Mesenchymal stem cell (in vitro differentiated cells and primary cell): ENCODE measurements at regions not wholly inside any gene's neighbourhood (a gene's known extent, or its start where the extent isn't known, plus 50 kb on each side); places are given as distances from the start of the nearest gene placed in this dataset.
A peak's percentile ranks its signal among the peaks of the same experiment; 100 is the strongest.

Experiments used
- DNase-seq: peaks from one replicate; pipeline ENCODE4 v3.0.0-alpha.2; 2013
- H2AFZ ChIP-seq: one replicate; pipeline ENCODE4 v1.6.1; 2013; ENCODE audit warnings: low read depth, mild to moderate bottlenecking, control low read depth, inconsistent platforms, low read length, moderate library complexity
- H2AK5ac ChIP-seq: 2 replicates; pipeline ENCODE4 v1.6.1; 2013; ENCODE audit warnings: low read length, moderate library complexity, mild to moderate bottlenecking, inconsistent platforms; ENCODE audit not compliant: severe bottlenecking
- H2BK120ac ChIP-seq: one replicate; pipeline ENCODE4 v1.6.1; 2013; ENCODE audit warnings: low read depth, mild to moderate bottlenecking, inconsistent platforms, low read length, moderate library complexity
- H2BK12ac ChIP-seq, 2 experiments: one replicate each; pipeline ENCODE4 v1.6.1; 2013; ENCODE audit warnings: inconsistent platforms in 2 of 2, low read length in 2 of 2, mild to moderate bottlenecking in 2 of 2, moderate library complexity in 2 of 2, control low read depth in 1 of 2
- H2BK15ac ChIP-seq: one replicate; pipeline ENCODE4 v1.6.1; 2013; ENCODE audit warnings: mild to moderate bottlenecking, low read depth, inconsistent platforms; ENCODE audit not compliant: poor library complexity, severe bottlenecking
- H2BK5ac ChIP-seq: 2 replicates; pipeline ENCODE4 v1.6.1; 2013; ENCODE audit warnings: low read depth, mild to moderate bottlenecking, low read length, control low read depth, inconsistent platforms; ENCODE audit not compliant: poor library complexity, severe bottlenecking
- H3K14ac ChIP-seq, 2 experiments: one replicate each; pipeline ENCODE4 v1.6.1; 2013; ENCODE audit warnings: inconsistent platforms in 2 of 2, low read length in 2 of 2, control low read depth in 1 of 2, mild to moderate bottlenecking in 1 of 2, moderate library complexity in 1 of 2
- H3K18ac ChIP-seq, 2 experiments: one replicate each; pipeline ENCODE4 v1.6.1; 2013; ENCODE audit warnings: inconsistent platforms in 2 of 2, low read length in 2 of 2, control low read depth in 1 of 2, low read depth in 1 of 2, mild to moderate bottlenecking in 1 of 2
- H3K23ac ChIP-seq, 2 experiments: one replicate each; pipeline ENCODE4 v1.6.1; 2013; ENCODE audit warnings: inconsistent platforms in 2 of 2, low read length in 2 of 2, mild to moderate bottlenecking in 2 of 2, moderate library complexity in 2 of 2, control low read depth in 1 of 2
- H3K27ac ChIP-seq: 2 replicates; pipeline ENCODE4 v1.5.1; 2013; ENCODE audit warnings: mild to moderate bottlenecking, moderate library complexity, low read length, control low read depth, inconsistent platforms; ENCODE audit not compliant: poor library complexity, severe bottlenecking
- H3K27me3 ChIP-seq, 2 experiments: 2 replicates each; pipeline versions ENCODE4 v1.6.1 to v1.7.0; 2013; ENCODE audit warnings: low read length in 2 of 2, mild to moderate bottlenecking in 2 of 2, moderate library complexity in 2 of 2, control low read depth in 1 of 2, inconsistent platforms in 1 of 2; ENCODE audit not compliant: control insufficient read depth in 1 of 2, insufficient read depth in 1 of 2
- H3K36me3 ChIP-seq, 2 experiments: 2 replicates each; pipeline versions ENCODE4 v1.6.1 to v1.7.0; 2013; ENCODE audit warnings: low read length in 2 of 2, control low read depth in 1 of 2, inconsistent platforms in 1 of 2, low read depth in 1 of 2, mild to moderate bottlenecking in 1 of 2; ENCODE audit not compliant: insufficient read depth in 2 of 2, control insufficient read depth in 1 of 2
- H3K4ac ChIP-seq, 2 experiments: one replicate each; pipeline ENCODE4 v1.6.1; 2013; ENCODE audit warnings: inconsistent platforms in 2 of 2, low read length in 2 of 2, mild to moderate bottlenecking in 2 of 2, moderate library complexity in 2 of 2, control low read depth in 1 of 2, low read depth in 1 of 2
- H3K4me1 ChIP-seq: 2 replicates; pipeline ENCODE4 v1.6.1; 2013; ENCODE audit warnings: low read depth, low read length, control low read depth; ENCODE audit not compliant: control insufficient read depth, insufficient read depth
- H3K4me2 ChIP-seq: 2 replicates; pipeline ENCODE4 v1.6.1; 2013; ENCODE audit warnings: low read length, mild to moderate bottlenecking, inconsistent platforms; ENCODE audit not compliant: poor library complexity, severe bottlenecking
- H3K4me3 ChIP-seq, 2 experiments: 2 replicates each; pipeline versions ENCODE4 v1.5.1 to v1.7.0; 2013; ENCODE audit warnings: low read length in 2 of 2, mild to moderate bottlenecking in 2 of 2, control low read depth in 1 of 2, low read depth in 1 of 2; ENCODE audit not compliant: insufficient read depth in 1 of 2
- H3K79me1 ChIP-seq: replicated peaks from 2 replicates; pipeline ENCODE4 v1.6.1; 2013; ENCODE audit warnings: mild to moderate bottlenecking, control low read depth, low read length, inconsistent platforms; ENCODE audit not compliant: poor library complexity, severe bottlenecking
- H3K9ac ChIP-seq: 2 replicates; pipeline ENCODE4 v1.7.0; 2013; ENCODE audit warnings: mild to moderate bottlenecking, low read length, moderate library complexity
- H3K9me3 ChIP-seq: 2 replicates; pipeline ENCODE4 v1.7.0; 2013; ENCODE audit warnings: mild to moderate bottlenecking, low read length; ENCODE audit not compliant: control insufficient read depth
- H4K8ac ChIP-seq: one replicate; pipeline ENCODE4 v1.6.1; 2013; ENCODE audit warnings: inconsistent platforms, mild to moderate bottlenecking, low read length, moderate library complexity
- H4K91ac ChIP-seq: one replicate; pipeline ENCODE4 v1.6.1; 2013; ENCODE audit warnings: mild to moderate bottlenecking, low read length, inconsistent platforms
- WGBS: methylation state at CpG from one replicate; pipeline ENCODE4 v1.1.7; 2013; ENCODE audit warnings: mixed read lengths; 5-methylcytosine and 5-hydroxymethylcytosine counted together

DNA sequence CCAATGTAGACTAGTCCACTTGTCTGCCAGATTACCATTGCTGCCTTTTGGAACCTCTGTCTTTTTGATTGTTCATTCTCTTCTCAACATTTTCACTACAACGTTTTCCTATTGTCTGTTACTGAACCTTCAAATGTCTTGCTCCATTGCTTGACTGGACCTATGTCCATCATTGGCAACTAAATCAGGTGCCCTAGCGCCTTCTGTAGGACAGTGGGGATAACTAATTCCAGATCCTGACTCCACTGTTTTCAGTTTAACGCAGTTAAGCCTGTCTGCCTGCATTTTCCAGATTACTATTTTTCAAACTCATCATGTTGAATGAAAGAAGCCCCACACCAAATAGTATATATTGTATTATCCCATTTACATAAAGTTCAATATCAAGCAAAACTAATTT is 433.6 kb downstream of the RNF144B start:
- H3K4ac ChIP-seq, result no peak overlapping the region
- no peak overlapping the region for H3K27ac ChIP-seq
- H3K27me3 ChIP-seq, result no peaks in the 10 kb centered on the region
- H2AK5ac ChIP-seq, result no peak overlapping the region
- H3K36me3 ChIP-seq, result no peaks in the 10 kb centered on the region
- no peak overlapping the region for H2BK120ac ChIP-seq
- no peak overlapping the region for H2BK5ac ChIP-seq
- H3K4me1 ChIP-seq, result no peaks in the 10 kb centered on the region
- H3K9me3 ChIP-seq, result peaks cover 50% of the 10 kb centered on the region
- H4K8ac ChIP-seq, result no peak overlapping the region
- H3K18ac ChIP-seq, result no peak overlapping the region
- H4K91ac ChIP-seq, result no peak overlapping the region
- H3K79me1 ChIP-seq, result no peaks in the 10 kb centered on the region
- no peak overlapping the region for H2AFZ ChIP-seq
- no peak overlapping the region for H2BK15ac ChIP-seq
- H3K9ac ChIP-seq, result no peak overlapping the region
- H3K14ac ChIP-seq, result no peak overlapping the region
- H3K23ac ChIP-seq, result no peak overlapping the region
- WGBS, result 25% methylated on average over 3 of the region's 3 CpGs
- H2BK12ac ChIP-seq, result no peak overlapping the region
- H3K4me3 ChIP-seq, result no peak overlapping the region
- H3K4me2 ChIP-seq, result no peak overlapping the region
- no peak for DNase-seq

DNA sequence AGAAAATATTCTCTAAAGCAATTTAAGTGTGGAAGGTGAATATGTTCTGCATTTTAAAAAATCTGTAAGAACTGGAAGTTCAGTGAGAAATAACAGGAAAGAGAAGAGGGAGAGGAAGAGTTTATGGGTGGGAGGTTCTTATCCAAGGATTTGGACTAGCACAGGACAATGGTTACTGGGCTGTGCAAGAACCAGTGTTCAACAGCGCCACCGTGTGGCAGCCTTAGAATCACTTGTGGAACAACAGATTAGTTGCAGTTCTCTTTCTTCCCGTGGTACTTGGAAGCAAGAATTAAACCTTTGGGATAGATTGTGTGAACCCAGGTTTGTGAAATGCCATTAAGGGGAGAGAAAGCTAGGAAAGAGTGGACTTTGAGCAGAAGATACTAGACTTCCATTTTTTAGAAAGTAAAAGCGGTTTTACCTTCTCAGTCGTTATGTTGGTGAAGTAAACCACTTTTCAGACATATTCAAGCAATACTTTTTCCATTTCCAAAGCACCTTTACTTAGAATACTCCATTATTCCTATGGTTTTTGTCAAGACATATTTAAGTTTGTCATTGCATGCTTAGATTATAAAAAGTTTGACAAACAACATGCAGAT is 436.7 kb downstream of the RNF144B start:
- no peak overlapping the region for H3K4me2 ChIP-seq
- DNase-seq, result peak; percentile 17

DNA sequence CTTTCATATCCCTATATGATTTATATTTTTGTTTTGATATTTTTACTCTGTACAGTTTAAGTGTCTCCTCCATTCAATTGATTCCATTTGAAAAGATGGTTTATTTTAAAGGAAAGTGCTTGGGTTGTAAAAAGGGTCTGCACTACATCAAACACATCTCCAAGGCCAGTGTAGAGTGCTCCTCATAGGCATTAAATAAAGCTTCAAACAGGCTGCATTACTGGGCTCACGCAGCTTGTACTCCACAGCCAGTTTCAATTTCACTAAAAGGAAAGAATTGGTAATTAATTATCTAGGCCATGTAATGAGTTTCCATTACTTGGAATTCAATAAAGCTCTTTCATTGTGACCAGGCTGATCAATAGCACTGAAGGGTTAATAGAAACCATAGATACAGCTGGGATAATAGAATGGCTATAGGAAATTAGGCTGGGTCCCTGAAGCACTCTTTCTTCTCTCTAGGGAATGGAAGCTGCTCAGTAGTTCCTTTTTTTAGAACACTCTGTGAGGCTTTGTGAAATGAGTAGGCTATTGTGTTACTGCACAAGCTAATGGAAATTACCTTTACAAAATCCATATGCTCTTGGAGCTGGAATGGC is 442.2 kb downstream of the RNF144B start:
- Histone ChIP-seq H3K9me3 (peaks cover 62% of the 10 kb centered on the region), H3K18ac (no peak overlapping the region), H2AK5ac (no peak overlapping the region), H3K79me1 (no peaks in the 10 kb centered on the region), H3K27ac (no peak overlapping the region), H3K4me2 (no peak overlapping the region), H3K9ac (no peak overlapping the region), H3K4me1 (no peaks in the 10 kb centered on the region), H3K23ac (no peak overlapping the region), H3K4me3 (no peak overlapping the region), H3K14ac (no peak overlapping the region), H4K8ac (no peak overlapping the region), H3K36me3 (no peaks in the 10 kb centered on the region), H3K27me3 (no peaks in the 10 kb centered on the region), H2BK12ac (no peak overlapping the region), H3K4ac (no peak overlapping the region), H2BK15ac (no peak overlapping the region), H2AFZ (no peak overlapping the region), H2BK5ac (no peak overlapping the region), H4K91ac (no peak overlapping the region), H2BK120ac (no peak overlapping the region)
- no CpG with 5 or more reads among the region's 1 CpG for WGBS
- no peak for DNase-seq

More for the DNA sequence above, 436.7 kb downstream of the RNF144B start:
- no peak overlapping the region for H3K4me3 ChIP-seq
- no peak overlapping the region for H3K27ac ChIP-seq
- H3K4ac ChIP-seq, result no peak overlapping the region
- H2BK12ac ChIP-seq, result no peak overlapping the region
- WGBS, result 11% methylated on average over 3 of the region's 5 CpGs
- no peak overlapping the region for H2BK15ac ChIP-seq
- peaks cover 62% of the 10 kb centered on the region for H3K9me3 ChIP-seq
- no peaks in the 10 kb centered on the region for H3K27me3 ChIP-seq
- H3K9ac ChIP-seq, result no peak overlapping the region
- no peak overlapping the region for H3K23ac ChIP-seq
- H3K36me3 ChIP-seq, result no peaks in the 10 kb centered on the region
- no peak overlapping the region for H2BK120ac ChIP-seq
- H2AFZ ChIP-seq, result no peak overlapping the region
- no peak overlapping the region for H2AK5ac ChIP-seq
- no peak overlapping the region for H4K91ac ChIP-seq
- no peak overlapping the region for H3K14ac ChIP-seq
- H3K4me1 ChIP-seq, result no peaks in the 10 kb centered on the region
- H3K79me1 ChIP-seq, result no peaks in the 10 kb centered on the region
- H3K18ac ChIP-seq, result no peak overlapping the region
- H4K8ac ChIP-seq, result no peak overlapping the region
- H2BK5ac ChIP-seq, result no peak overlapping the region

DNA sequence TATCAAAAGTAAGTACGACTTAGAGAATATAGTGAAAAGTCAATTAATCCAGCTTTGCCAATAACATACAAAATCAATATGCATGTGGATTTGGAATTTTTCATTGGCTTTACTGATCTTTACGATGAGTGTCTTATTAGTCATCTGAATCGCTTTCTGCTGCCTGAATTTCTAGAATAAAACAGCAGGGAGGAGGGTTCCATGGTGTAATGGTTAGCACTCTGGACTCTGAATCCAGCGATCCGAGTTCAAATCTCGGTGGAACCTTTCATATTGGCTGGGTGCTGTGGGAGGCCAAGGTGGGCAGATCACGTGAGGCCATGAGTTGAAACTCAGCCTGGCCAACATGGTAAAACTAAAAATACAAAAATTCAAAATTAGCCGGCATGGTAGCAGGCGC is 448.8 kb downstream of the RNF144B start:
- H4K8ac ChIP-seq, result no peak overlapping the region
- H3K4me2 ChIP-seq, result no peak overlapping the region
- H2BK120ac ChIP-seq, result no peak overlapping the region
- H2BK15ac ChIP-seq, result no peak overlapping the region
- no peak for DNase-seq
- no peak overlapping the region for H3K14ac ChIP-seq
- no peak overlapping the region for H3K9ac ChIP-seq
- H3K79me1 ChIP-seq, result no peaks in the 10 kb centered on the region
- H2BK5ac ChIP-seq, result no peak overlapping the region
- 85% methylated on average over 8 of the region's 9 CpGs for WGBS
- H3K23ac ChIP-seq, result no peak overlapping the region
- no peak overlapping the region for H3K27ac ChIP-seq
- H3K9me3 ChIP-seq, result peaks cover 29% of the 10 kb centered on the region
- no peak overlapping the region for H2BK12ac ChIP-seq
- no peak overlapping the region for H3K18ac ChIP-seq
- no peak overlapping the region for H2AFZ ChIP-seq
- H3K4me3 ChIP-seq, result no peak overlapping the region
- no peak overlapping the region for H4K91ac ChIP-seq
- H3K27me3 ChIP-seq, result no peaks in the 10 kb centered on the region
- H3K36me3 ChIP-seq, result no peaks in the 10 kb centered on the region
- H3K4ac ChIP-seq, result no peak overlapping the region
- no peaks in the 10 kb centered on the region for H3K4me1 ChIP-seq
- no peak overlapping the region for H2AK5ac ChIP-seq
